Choroid plexus epithelial cell (primary cell): ENCODE measurements at regions not wholly inside any gene's neighbourhood (a gene's known extent, or its start where the extent isn't known, plus 50 kb on each side); places are given as distances from the start of the nearest gene placed in this dataset.

Experiments
- DNase-seq: peaks from one replicate; pipeline ENCODE4 v3.0.0-alpha.2; 2010; ENCODE audit warnings: low read depth
- H3K4me3 ChIP-seq: 2 replicates; pipeline ENCODE4 v1.5.1; 2011; ENCODE audit warnings: low read depth, mild to moderate bottlenecking, control low read depth, low read length, moderate library complexity
- CTCF ChIP-seq: conservative IDR thresholded peaks from 2 replicates; pipeline ENCODE4 v1.5.1; 2011; ENCODE audit warnings: low read depth, mild to moderate bottlenecking, control low read depth, inconsistent platforms, low read length, moderate library complexity

GRCh38 chr11:134554861-134555260, 142.8 kb upstream of the B3GAT1 start:
- DNase-seq = no peak
- no peak overlapping the region for H3K4me3 ChIP-seq
- TF ChIP-seq CTCF = no peak

GRCh38 chr11:134554106-134554505, 142.1 kb upstream of the B3GAT1 start:
- H3K4me3 ChIP-seq = no peak overlapping the region
- TF ChIP-seq CTCF = no peak
- DNase-seq = no peak

- DNase-seq = no peak
- no peak for TF ChIP-seq CTCF
- no peak overlapping the region for H3K4me3 ChIP-seq
These were observed 140.7 kb upstream of the B3GAT1 start for GRCh38 chr11:134552749-134553148.

- H3K4me3 ChIP-seq = no peak overlapping the region
- no peak for TF ChIP-seq CTCF
- DNase-seq = no peak
These were observed 133.5 kb upstream of the B3GAT1 start for GRCh38 chr11:134545521-134545920.

- no peak for DNase-seq
- H3K4me3 ChIP-seq = no peak overlapping the region
These were observed 132.2 kb upstream of the B3GAT1 start for GRCh38 chr11:134544095-134544815.

GRCh38 chr11:134543645-134544044, 131.6 kb upstream of the B3GAT1 start:
- DNase-seq = no peak
- no peak for TF ChIP-seq CTCF
- H3K4me3 ChIP-seq = no peak overlapping the region

More at GRCh38 chr11:134544095-134544815, 132.2 kb upstream of the B3GAT1 start:
- no peak for TF ChIP-seq CTCF

GRCh38 chr11:134543241-134543640, 131.2 kb upstream of the B3GAT1 start:
- no peak for DNase-seq
- TF ChIP-seq CTCF = no peak

More at GRCh38 chr11:134543241-134543640, 131.2 kb upstream of the B3GAT1 start:
- H3K4me3 ChIP-seq = no peak overlapping the region
